ENCODE measurements at regions not wholly inside any gene's neighbourhood (a gene's known extent, or its start where the extent isn't known, plus 50 kb on each side); places are given as distances from the start of the nearest gene placed in this dataset.

DNA sequence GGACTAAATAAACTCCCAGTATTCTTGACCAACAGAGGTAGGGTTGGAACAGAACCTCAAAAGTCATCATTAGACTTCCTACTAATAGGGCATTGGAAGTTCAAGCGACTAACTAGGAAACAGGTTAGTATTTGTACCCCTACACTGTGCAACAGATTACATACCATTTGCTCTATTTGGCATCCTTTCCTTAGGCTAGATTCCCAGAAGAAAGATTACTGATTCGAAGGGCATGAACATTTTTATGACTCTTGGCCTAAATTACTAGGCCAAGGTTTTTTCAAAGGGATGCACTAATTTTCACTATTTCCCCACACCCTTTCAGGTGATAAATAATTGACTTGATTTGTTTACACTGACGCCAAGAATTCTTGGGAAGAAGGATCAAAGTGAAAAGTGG is 104.8 kb upstream of the CYP1B1 start:
- TF ChIP-seq, protein P1, sequence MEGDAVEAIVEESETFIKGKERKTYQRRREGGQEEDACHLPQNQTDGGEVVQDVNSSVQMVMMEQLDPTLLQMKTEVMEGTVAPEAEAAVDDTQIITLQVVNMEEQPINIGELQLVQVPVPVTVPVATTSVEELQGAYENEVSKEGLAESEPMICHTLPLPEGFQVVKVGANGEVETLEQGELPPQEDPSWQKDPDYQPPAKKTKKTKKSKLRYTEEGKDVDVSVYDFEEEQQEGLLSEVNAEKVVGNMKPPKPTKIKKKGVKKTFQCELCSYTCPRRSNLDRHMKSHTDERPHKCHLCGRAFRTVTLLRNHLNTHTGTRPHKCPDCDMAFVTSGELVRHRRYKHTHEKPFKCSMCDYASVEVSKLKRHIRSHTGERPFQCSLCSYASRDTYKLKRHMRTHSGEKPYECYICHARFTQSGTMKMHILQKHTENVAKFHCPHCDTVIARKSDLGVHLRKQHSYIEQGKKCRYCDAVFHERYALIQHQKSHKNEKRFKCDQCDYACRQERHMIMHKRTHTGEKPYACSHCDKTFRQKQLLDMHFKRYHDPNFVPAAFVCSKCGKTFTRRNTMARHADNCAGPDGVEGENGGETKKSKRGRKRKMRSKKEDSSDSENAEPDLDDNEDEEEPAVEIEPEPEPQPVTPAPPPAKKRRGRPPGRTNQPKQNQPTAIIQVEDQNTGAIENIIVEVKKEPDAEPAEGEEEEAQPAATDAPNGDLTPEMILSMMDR (conservative IDR thresholded peaks at IDR 0.05; ENCODE audit: low read length): no peak
- no peak for TF ChIP-seq EZH2phosphoT487 (IDR thresholded peaks at IDR 0.05; ENCODE audit: borderline replicate concordance)

Data from Loucy (cell line).